Mesendoderm (in vitro differentiated cells): ENCODE measurements at regions not wholly inside any gene's neighbourhood (a gene's known extent, or its start where the extent isn't known, plus 50 kb on each side); places are given as distances from the start of the nearest gene placed in this dataset.

Experiments
- DNase-seq: peaks from one replicate; pipeline ENCODE4 v3.0.0; 2013
- H2AK5ac ChIP-seq: 2 replicates; pipeline ENCODE4 v1.6.1; 2013; ENCODE audit warnings: low read length, inconsistent platforms
- H2BK120ac ChIP-seq: 2 replicates; pipeline ENCODE4 v1.6.1; 2013; ENCODE audit warnings: low read depth, mild to moderate bottlenecking, low read length, moderate library complexity, mixed read lengths
- H2BK15ac ChIP-seq: replicated peaks from 2 replicates; pipeline ENCODE4 v1.6.1; 2013; ENCODE audit warnings: low read depth, mild to moderate bottlenecking, moderate library complexity
- H2BK5ac ChIP-seq: 2 replicates; pipeline ENCODE4 v1.6.1; 2013; ENCODE audit warnings: low read length, inconsistent platforms
- H3K18ac ChIP-seq: 2 replicates; pipeline ENCODE4 v1.6.1; 2013; ENCODE audit warnings: mild to moderate bottlenecking, low read length, mixed read lengths
- H3K23ac ChIP-seq: one replicate; pipeline ENCODE4 v1.6.1; 2013; ENCODE audit warnings: low read length
- H3K27ac ChIP-seq: 2 replicates; pipeline ENCODE4 v1.5.1; 2013; ENCODE audit warnings: low read depth, mild to moderate bottlenecking, inconsistent platforms, low read length, moderate library complexity
- H3K27me3 ChIP-seq: 2 replicates; pipeline ENCODE4 v1.6.1; 2013; ENCODE audit warnings: low read length, control low read depth, mild to moderate bottlenecking, inconsistent platforms; ENCODE audit not compliant: insufficient read depth, poor library complexity
- H3K36me3 ChIP-seq: 2 replicates; pipeline ENCODE4 v1.6.1; 2013; ENCODE audit warnings: low read length, inconsistent platforms; ENCODE audit not compliant: control insufficient read depth, insufficient read depth
- H3K4ac ChIP-seq: one replicate; pipeline ENCODE4 v1.6.1; 2013; ENCODE audit warnings: low read depth, mild to moderate bottlenecking, low read length, moderate library complexity
- H3K4me1 ChIP-seq: 2 replicates; pipeline ENCODE4 v1.6.1; 2013; ENCODE audit warnings: low read depth, low read length, inconsistent platforms; ENCODE audit not compliant: control insufficient read depth
- H3K4me2 ChIP-seq: 2 replicates; pipeline ENCODE4 v1.6.1; 2013; ENCODE audit warnings: low read length
- H3K4me3 ChIP-seq: 2 replicates; pipeline ENCODE4 v1.5.1; 2013; ENCODE audit warnings: mild to moderate bottlenecking, low read length
- H3K56ac ChIP-seq: one replicate; pipeline ENCODE4 v1.6.1; 2013; ENCODE audit warnings: low read length
- H3K79me1 ChIP-seq: 2 replicates; pipeline ENCODE4 v1.6.1; 2013; ENCODE audit warnings: low read length, inconsistent platforms
- H3K79me2 ChIP-seq: 2 replicates; pipeline ENCODE4 v1.6.1; 2013; ENCODE audit warnings: mild to moderate bottlenecking, low read length; ENCODE audit not compliant: control insufficient read depth, insufficient read depth
- H3K9ac ChIP-seq: 2 replicates; pipeline ENCODE4 v1.6.1; 2013; ENCODE audit warnings: low read length, inconsistent platforms
- H4K5ac ChIP-seq: one replicate; pipeline ENCODE4 v1.6.1; 2013; ENCODE audit warnings: low read length
- H4K8ac ChIP-seq: one replicate; pipeline ENCODE4 v1.6.1; 2013; ENCODE audit warnings: low read depth, mild to moderate bottlenecking, control low read depth, low read length, moderate library complexity
- WGBS: extraction: QIAGEN DNeasy Blood & Tissue Kit; methylation state at CpG from one replicate; pipeline ENCODE4 v1.1.7; 2013; ENCODE audit warnings: low lambda C conversion rate, missing lambda C conversion rate; ENCODE audit not compliant: insufficient coverage; ENCODE audit errors: extremely low coverage; 5-methylcytosine and 5-hydroxymethylcytosine counted together

- Histone ChIP-seq H4K8ac (no peak overlapping the region), H3K4me3 (no peak overlapping the region), H3K56ac (no peak overlapping the region), H2AK5ac (no peak overlapping the region), H4K5ac (no peak overlapping the region), H3K23ac (no peak overlapping the region), H2BK15ac (no peak overlapping the region), H3K4ac (no peak overlapping the region), H3K27me3 (no peaks in the 10 kb centered on the region), H3K4me2 (no peak overlapping the region), H3K27ac (no peak overlapping the region), H3K79me1 (no peaks in the 10 kb centered on the region), H3K79me2 (no peaks in the 10 kb centered on the region), H2BK120ac (no peak overlapping the region), H2BK5ac (no peak overlapping the region), H3K18ac (no peak overlapping the region), H3K9ac (no peak overlapping the region), H3K36me3 (no peaks in the 10 kb centered on the region), H3K4me1 (no peaks in the 10 kb centered on the region)
- no peak for DNase-seq
- no CpG with 5 or more reads among the region's 1 CpG for WGBS
These were observed 97.7 kb upstream of the ZPBP start for GRCh38 chr7:50190776-50191175.

- no peaks in the 10 kb centered on the region for H3K4me1 ChIP-seq
- no peak overlapping the region for H3K4me2 ChIP-seq
- no peaks in the 10 kb centered on the region for H3K27me3 ChIP-seq
- H3K18ac ChIP-seq, result no peak overlapping the region
- no peak overlapping the region for H2AK5ac ChIP-seq
- H3K9ac ChIP-seq, result no peak overlapping the region
- WGBS, result no CpG with 5 or more reads among the region's 2 CpGs
- H3K56ac ChIP-seq, result no peak overlapping the region
- H3K4ac ChIP-seq, result no peak overlapping the region
- H4K5ac ChIP-seq, result no peak overlapping the region
- H3K36me3 ChIP-seq, result no peaks in the 10 kb centered on the region
- no peaks in the 10 kb centered on the region for H3K79me2 ChIP-seq
- DNase-seq, result no peak
- no peaks in the 10 kb centered on the region for H3K79me1 ChIP-seq
- no peak overlapping the region for H2BK15ac ChIP-seq
- H2BK120ac ChIP-seq, result no peak overlapping the region
- no peak overlapping the region for H3K27ac ChIP-seq
- H2BK5ac ChIP-seq, result no peak overlapping the region
- no peak overlapping the region for H4K8ac ChIP-seq
- no peak overlapping the region for H3K4me3 ChIP-seq
- H3K23ac ChIP-seq, result no peak overlapping the region
These were observed 96.3 kb upstream of the ZPBP start for GRCh38 chr7:50189371-50189770.

GRCh38 chr7:50185951-50186682, 93.1 kb upstream of the ZPBP start:
- H3K27ac ChIP-seq, result no peak overlapping the region
- no peak overlapping the region for H3K56ac ChIP-seq
- no peak overlapping the region for H3K4ac ChIP-seq
- H3K4me1 ChIP-seq, result peaks cover 3% of the 10 kb centered on the region
- H4K5ac ChIP-seq, result no peak overlapping the region
- H2AK5ac ChIP-seq, result no peak overlapping the region
- no peak overlapping the region for H2BK5ac ChIP-seq
- H3K4me3 ChIP-seq, result no peak overlapping the region
- DNase-seq, result no peak
- H3K4me2 ChIP-seq, result no peak overlapping the region
- no peaks in the 10 kb centered on the region for H3K27me3 ChIP-seq
- H4K8ac ChIP-seq, result no peak overlapping the region
- no peaks in the 10 kb centered on the region for H3K36me3 ChIP-seq
- no peak overlapping the region for H2BK15ac ChIP-seq
- H3K79me2 ChIP-seq, result no peaks in the 10 kb centered on the region
- H3K23ac ChIP-seq, result no peak overlapping the region
- H3K9ac ChIP-seq, result no peak overlapping the region
- WGBS, result no CpG with 5 or more reads among the region's 8 CpGs
- H3K18ac ChIP-seq, result no peak overlapping the region
- no peak overlapping the region for H2BK120ac ChIP-seq
- no peaks in the 10 kb centered on the region for H3K79me1 ChIP-seq

- no peaks in the 10 kb centered on the region for H3K79me2 ChIP-seq
- H3K27ac ChIP-seq, result no peak overlapping the region
- no peak overlapping the region for H2BK5ac ChIP-seq
- H3K9ac ChIP-seq, result no peak overlapping the region
- no peak overlapping the region for H2AK5ac ChIP-seq
- no peak overlapping the region for H3K23ac ChIP-seq
- H3K56ac ChIP-seq, result no peak overlapping the region
- H3K4me3 ChIP-seq, result no peak overlapping the region
- H2BK15ac ChIP-seq, result no peak overlapping the region
- H3K4me1 ChIP-seq, result peaks cover 3% of the 10 kb centered on the region
- H4K5ac ChIP-seq, result no peak overlapping the region
- no peak overlapping the region for H3K18ac ChIP-seq
- no peak for DNase-seq
- no peak overlapping the region for H3K4me2 ChIP-seq
- H3K4ac ChIP-seq, result no peak overlapping the region
- no CpG with 5 or more reads among the region's 4 CpGs for WGBS
- H3K27me3 ChIP-seq, result no peaks in the 10 kb centered on the region
- no peaks in the 10 kb centered on the region for H3K79me1 ChIP-seq
- no peaks in the 10 kb centered on the region for H3K36me3 ChIP-seq
- H2BK120ac ChIP-seq, result no peak overlapping the region
- H4K8ac ChIP-seq, result no peak overlapping the region
These were observed 92.2 kb upstream of the ZPBP start for GRCh38 chr7:50185208-50185607.

- no peak for DNase-seq
- Histone ChIP-seq H2BK5ac (no peak overlapping the region), H2BK15ac (no peak overlapping the region), H3K18ac (no peak overlapping the region), H4K5ac (no peak overlapping the region), H3K4me2 (no peak overlapping the region), H4K8ac (no peak overlapping the region), H3K27ac (no peak overlapping the region), H3K4me3 (no peak overlapping the region), H3K23ac (no peak overlapping the region), H3K9ac (no peak overlapping the region), H2AK5ac (no peak overlapping the region), H2BK120ac (no peak overlapping the region), H3K4ac (no peak overlapping the region), H3K79me2 (no peaks in the 10 kb centered on the region), H3K4me1 (peaks cover 3% of the 10 kb centered on the region), H3K27me3 (no peaks in the 10 kb centered on the region), H3K56ac (no peak overlapping the region), H3K79me1 (no peaks in the 10 kb centered on the region), H3K36me3 (no peaks in the 10 kb centered on the region)
- WGBS, result no CpG with 5 or more reads among the region's 11 CpGs
These were observed 91.4 kb upstream of the ZPBP start for GRCh38 chr7:50184271-50184990.
